ENCODE measurements at regions not wholly inside any gene's neighbourhood (a gene's known extent, or its start where the extent isn't known, plus 50 kb on each side); places are given as distances from the start of the nearest gene placed in this dataset.
"Not testable (repeated sequence)": the region's sequence is repeated elsewhere in the genome, so short reads cannot be mapped to it uniquely, and the experiment has no call there.

- TF ChIP-seq, protein P1, sequence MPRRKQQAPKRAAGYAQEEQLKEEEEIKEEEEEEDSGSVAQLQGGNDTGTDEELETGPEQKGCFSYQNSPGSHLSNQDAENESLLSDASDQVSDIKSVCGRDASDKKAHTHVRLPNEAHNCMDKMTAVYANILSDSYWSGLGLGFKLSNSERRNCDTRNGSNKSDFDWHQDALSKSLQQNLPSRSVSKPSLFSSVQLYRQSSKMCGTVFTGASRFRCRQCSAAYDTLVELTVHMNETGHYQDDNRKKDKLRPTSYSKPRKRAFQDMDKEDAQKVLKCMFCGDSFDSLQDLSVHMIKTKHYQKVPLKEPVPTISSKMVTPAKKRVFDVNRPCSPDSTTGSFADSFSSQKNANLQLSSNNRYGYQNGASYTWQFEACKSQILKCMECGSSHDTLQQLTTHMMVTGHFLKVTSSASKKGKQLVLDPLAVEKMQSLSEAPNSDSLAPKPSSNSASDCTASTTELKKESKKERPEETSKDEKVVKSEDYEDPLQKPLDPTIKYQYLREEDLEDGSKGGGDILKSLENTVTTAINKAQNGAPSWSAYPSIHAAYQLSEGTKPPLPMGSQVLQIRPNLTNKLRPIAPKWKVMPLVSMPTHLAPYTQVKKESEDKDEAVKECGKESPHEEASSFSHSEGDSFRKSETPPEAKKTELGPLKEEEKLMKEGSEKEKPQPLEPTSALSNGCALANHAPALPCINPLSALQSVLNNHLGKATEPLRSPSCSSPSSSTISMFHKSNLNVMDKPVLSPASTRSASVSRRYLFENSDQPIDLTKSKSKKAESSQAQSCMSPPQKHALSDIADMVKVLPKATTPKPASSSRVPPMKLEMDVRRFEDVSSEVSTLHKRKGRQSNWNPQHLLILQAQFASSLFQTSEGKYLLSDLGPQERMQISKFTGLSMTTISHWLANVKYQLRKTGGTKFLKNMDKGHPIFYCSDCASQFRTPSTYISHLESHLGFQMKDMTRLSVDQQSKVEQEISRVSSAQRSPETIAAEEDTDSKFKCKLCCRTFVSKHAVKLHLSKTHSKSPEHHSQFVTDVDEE (CRISPR knock-in tag; IDR thresholded peaks at IDR 0.05): no peak
Measured at GRCh38 chr18:1092228-1092627, 187.6 kb downstream of the ADCYAP1 start (continued).

DNA sequence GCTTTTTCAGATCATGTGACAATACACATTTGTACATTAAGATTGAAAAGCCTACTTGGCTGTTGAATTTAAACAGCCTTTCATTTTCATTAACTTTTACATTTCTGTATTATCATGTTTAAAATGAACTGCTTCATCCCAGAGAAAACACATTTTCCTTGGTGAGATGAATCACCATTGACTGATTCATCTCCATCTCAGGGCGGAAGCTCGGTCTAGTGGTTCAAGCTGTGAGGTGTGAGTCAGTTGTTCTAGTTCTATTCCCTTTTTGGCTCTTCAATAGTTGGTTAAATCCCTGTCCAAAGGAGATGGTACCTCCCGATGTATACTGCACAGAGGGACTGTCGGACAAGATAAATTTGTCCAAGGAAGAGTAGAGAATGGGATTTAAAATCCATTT, 189.7 kb downstream of the ADCYAP1 start:
- no peak for TF ChIP-seq GLIS3 (CRISPR knock-in tag; IDR thresholded peaks at IDR 0.05)
- TF ChIP-seq CREB5 (CRISPR knock-in tag; IDR thresholded peaks at IDR 0.05; ENCODE audit: low read depth): no peak
- TF ChIP-seq ISL1 (CRISPR knock-in tag; IDR thresholded peaks at IDR 0.05): no peak
- TF ChIP-seq TOX (CRISPR knock-in tag; IDR thresholded peaks at IDR 0.05; ENCODE audit: borderline replicate concordance): no peak
- TF ChIP-seq ZC3H10 (CRISPR knock-in tag; IDR thresholded peaks at IDR 0.05): no peak
- no peak for ATAC-seq

DNA sequence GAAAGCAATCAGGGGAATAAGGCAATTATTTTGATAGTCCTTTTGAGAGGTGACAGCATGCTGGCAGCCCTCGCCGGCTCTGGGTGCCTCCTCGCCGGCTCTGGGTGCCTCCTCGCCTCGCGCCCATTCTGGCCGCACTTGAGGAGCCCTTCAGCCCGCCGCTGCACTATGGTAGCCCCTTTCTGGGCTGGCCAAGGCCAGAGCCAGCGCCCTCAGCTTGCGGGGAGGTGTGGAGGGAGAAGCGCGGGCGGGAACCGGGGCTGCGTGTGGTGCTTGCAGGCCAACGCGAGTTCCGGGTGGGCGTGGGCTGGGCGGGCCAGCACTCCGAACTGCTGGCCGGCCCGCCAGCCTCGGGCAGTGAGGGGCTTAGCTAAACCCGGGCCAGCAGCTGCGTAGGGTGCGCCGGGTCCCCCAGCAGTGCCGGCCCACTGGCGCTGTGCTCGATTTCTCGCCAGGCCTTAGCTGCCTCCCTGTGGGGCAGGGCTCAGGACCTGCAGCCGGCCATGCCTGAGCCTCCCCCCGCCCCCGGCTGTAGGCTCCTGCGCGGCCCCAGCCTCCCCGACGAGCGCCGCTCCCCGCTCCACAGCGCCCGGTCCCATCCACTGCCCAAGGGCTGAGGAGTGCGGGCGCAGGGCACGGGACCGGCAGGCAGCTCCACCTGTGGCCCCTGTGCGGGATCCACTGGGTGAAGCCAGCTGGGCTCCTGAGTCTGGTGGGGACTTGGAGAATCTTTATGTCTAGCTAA, 193.5 kb downstream of the ADCYAP1 start:
- ATAC-seq: not testable (repeated sequence)

- TF ChIP-seq ISL1 (CRISPR knock-in tag; IDR thresholded peaks at IDR 0.05): no peak
- no peak for TF ChIP-seq OSR1 (CRISPR knock-in tag; IDR thresholded peaks at IDR 0.05)
- TF ChIP-seq, protein P2, sequence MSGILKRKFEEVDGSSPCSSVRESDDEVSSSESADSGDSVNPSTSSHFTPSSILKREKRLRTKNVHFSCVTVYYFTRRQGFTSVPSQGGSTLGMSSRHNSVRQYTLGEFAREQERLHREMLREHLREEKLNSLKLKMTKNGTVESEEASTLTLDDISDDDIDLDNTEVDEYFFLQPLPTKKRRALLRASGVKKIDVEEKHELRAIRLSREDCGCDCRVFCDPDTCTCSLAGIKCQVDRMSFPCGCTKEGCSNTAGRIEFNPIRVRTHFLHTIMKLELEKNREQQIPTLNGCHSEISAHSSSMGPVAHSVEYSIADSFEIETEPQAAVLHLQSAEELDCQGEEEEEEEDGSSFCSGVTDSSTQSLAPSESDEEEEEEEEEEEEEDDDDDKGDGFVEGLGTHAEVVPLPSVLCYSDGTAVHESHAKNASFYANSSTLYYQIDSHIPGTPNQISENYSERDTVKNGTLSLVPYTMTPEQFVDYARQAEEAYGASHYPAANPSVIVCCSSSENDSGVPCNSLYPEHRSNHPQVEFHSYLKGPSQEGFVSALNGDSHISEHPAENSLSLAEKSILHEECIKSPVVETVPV (CRISPR knock-in tag; IDR thresholded peaks at IDR 0.05): no peak
- no peak for TF ChIP-seq SNAI2 (CRISPR knock-in tag; IDR thresholded peaks at IDR 0.05)
- no peak for TF ChIP-seq PPARA (CRISPR knock-in tag; IDR thresholded peaks at IDR 0.05; ENCODE audit: borderline replicate concordance)
- TF ChIP-seq ESRRG (CRISPR knock-in tag; IDR thresholded peaks at IDR 0.05): no peak
- TF ChIP-seq ZFP3 (CRISPR knock-in tag; IDR thresholded peaks at IDR 0.05): no peak
- no peak for TF ChIP-seq ZC3H10 (CRISPR knock-in tag; IDR thresholded peaks at IDR 0.05)
- no peak for ATAC-seq
Measured at GRCh38 chr18:1102848-1103247, 198.2 kb downstream of the ADCYAP1 start.

DNA sequence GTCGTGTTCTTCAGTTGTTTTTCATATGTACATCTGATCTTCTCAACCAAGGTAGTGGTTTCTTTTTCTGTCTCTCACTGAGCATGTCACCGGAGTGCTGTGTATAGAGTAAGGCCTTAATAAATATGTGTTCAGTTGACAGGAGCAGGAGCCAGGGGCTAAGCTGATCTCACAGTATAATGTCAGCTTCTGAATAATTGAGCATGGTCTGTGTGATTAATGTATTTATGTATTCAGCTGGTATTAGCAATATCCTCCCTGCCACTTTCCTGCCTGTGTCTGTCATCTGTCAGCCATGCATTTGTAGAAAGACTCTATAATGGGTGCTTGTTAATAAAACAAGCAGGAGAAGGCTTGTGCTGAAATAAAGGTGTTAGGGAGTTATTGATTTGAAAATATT, 198.9 kb downstream of the ADCYAP1 start:
- no peak for ATAC-seq
- TF ChIP-seq CREB5 (CRISPR knock-in tag; IDR thresholded peaks at IDR 0.05; ENCODE audit: low read depth) (no peak), TOX (CRISPR knock-in tag; IDR thresholded peaks at IDR 0.05; ENCODE audit: borderline replicate concordance) (no peak), GLIS3 (CRISPR knock-in tag; IDR thresholded peaks at IDR 0.05) (no peak)

DNA sequence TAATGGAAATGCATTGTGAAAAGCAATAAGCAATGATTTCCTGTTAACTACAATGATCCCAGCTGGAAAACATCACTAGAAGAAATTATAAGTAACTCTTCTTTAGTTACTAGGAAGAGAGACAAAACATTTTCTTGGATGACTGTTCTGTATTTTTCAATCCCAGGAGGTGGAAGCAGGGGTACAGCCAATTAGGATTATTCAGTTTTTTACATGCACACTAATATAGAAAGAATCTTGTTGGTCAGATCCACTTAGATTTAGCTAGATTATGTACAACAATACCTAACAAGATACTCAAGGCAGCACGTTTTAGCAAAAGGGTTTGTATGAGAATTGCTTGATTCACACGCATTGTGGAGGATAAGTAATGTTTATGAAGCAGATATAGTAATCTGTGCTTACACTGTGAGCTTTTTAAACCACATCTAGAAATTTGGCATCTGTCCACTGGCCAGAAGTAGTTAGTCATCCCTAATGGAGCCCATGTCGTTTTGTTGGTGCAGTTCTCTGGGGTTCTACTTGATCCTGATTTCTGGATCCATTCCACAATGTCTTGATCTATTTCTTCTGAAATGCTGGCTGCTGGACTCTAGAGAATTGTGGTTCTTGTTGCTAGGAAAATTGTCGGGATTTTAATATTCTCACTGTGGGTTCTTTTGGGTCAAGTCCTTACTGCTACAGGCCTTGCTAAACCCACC, 199.7 kb downstream of the ADCYAP1 start:
- TF ChIP-seq BACH2 (CRISPR knock-in tag; IDR thresholded peaks at IDR 0.05; ENCODE audit: borderline replicate concordance) (no peak), PPARA (CRISPR knock-in tag; IDR thresholded peaks at IDR 0.05; ENCODE audit: borderline replicate concordance) (no peak)
- ATAC-seq: no peak

GRCh38 chr18:1124495-1124894, 219.8 kb downstream of the ADCYAP1 start:
- ATAC-seq: no peak
- TF ChIP-seq ZC3H10 (CRISPR knock-in tag; IDR thresholded peaks at IDR 0.05) (no peak), ZFP30 (CRISPR knock-in tag; IDR thresholded peaks at IDR 0.05) (no peak), ZNF565 (CRISPR knock-in tag; conservative IDR thresholded peaks at IDR 0.05; ENCODE audit: low read depth) (no peak), ZFP3 (CRISPR knock-in tag; IDR thresholded peaks at IDR 0.05) (no peak), SNAI2 (CRISPR knock-in tag; IDR thresholded peaks at IDR 0.05) (no peak), ZNF8 (CRISPR knock-in tag; IDR thresholded peaks at IDR 0.05) (no peak), ZNF70 (CRISPR knock-in tag; IDR thresholded peaks at IDR 0.05) (no peak), ISL1 (CRISPR knock-in tag; IDR thresholded peaks at IDR 0.05) (no peak), RARB (CRISPR knock-in tag; IDR thresholded peaks at IDR 0.05) (no peak), GLIS3 (CRISPR knock-in tag; IDR thresholded peaks at IDR 0.05) (no peak)
- TF ChIP-seq, protein P3, sequence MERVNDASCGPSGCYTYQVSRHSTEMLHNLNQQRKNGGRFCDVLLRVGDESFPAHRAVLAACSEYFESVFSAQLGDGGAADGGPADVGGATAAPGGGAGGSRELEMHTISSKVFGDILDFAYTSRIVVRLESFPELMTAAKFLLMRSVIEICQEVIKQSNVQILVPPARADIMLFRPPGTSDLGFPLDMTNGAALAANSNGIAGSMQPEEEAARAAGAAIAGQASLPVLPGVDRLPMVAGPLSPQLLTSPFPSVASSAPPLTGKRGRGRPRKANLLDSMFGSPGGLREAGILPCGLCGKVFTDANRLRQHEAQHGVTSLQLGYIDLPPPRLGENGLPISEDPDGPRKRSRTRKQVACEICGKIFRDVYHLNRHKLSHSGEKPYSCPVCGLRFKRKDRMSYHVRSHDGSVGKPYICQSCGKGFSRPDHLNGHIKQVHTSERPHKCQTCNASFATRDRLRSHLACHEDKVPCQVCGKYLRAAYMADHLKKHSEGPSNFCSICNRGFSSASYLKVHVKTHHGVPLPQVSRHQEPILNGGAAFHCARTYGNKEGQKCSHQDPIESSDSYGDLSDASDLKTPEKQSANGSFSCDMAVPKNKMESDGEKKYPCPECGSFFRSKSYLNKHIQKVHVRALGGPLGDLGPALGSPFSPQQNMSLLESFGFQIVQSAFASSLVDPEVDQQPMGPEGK (CRISPR knock-in tag; IDR thresholded peaks at IDR 0.05; ENCODE audit: borderline replicate concordance): no peak
- TF ChIP-seq, protein P2 (CRISPR knock-in tag; IDR thresholded peaks at IDR 0.05): no peak

Measured in SK-N-SH treated with all-trans-retinoic acid at 6 μM for 48 hours (cell line).